ENCODE measurements at regions not wholly inside any gene's neighbourhood (a gene's known extent, or its start where the extent isn't known, plus 50 kb on each side); places are given as distances from the start of the nearest gene placed in this dataset.

DNA sequence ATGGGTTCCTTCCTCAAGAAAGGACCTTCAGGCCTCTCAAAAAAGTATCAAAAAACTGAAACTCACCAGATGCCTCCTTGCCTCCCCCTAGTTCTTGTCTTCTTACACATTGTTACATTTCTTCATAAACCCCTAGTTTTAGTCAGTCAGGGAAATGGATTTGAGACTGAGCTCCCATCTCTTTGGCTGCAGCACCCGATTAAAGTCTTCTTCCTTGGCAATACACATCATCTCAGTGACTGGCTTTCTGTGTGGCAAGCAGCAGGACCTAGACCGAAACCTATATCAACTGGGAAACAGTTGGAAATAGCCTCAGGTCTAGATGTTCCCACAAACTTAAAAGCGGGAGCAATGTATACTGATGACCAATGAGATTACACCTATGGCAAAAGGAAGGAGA, 512.2 kb upstream of the PKDCC start:
- peaks cover 5% of the 10 kb centered on the region for H3K27me3 Mint-ChIP-seq (ENCODE audit: low read depth)
- no peak overlapping the region for H3K4me3 Mint-ChIP-seq (ENCODE audit: unreplicated experiment)
- H3K27ac Mint-ChIP-seq (ENCODE audit: unreplicated experiment) = no peak overlapping the region
- TF ChIP-seq, protein P1, sequence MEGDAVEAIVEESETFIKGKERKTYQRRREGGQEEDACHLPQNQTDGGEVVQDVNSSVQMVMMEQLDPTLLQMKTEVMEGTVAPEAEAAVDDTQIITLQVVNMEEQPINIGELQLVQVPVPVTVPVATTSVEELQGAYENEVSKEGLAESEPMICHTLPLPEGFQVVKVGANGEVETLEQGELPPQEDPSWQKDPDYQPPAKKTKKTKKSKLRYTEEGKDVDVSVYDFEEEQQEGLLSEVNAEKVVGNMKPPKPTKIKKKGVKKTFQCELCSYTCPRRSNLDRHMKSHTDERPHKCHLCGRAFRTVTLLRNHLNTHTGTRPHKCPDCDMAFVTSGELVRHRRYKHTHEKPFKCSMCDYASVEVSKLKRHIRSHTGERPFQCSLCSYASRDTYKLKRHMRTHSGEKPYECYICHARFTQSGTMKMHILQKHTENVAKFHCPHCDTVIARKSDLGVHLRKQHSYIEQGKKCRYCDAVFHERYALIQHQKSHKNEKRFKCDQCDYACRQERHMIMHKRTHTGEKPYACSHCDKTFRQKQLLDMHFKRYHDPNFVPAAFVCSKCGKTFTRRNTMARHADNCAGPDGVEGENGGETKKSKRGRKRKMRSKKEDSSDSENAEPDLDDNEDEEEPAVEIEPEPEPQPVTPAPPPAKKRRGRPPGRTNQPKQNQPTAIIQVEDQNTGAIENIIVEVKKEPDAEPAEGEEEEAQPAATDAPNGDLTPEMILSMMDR (IDR thresholded peaks at IDR 0.05) = no peak
- no peak for DNase-seq (ENCODE audit: low spot score)
- H3K9me3 Mint-ChIP-seq (ENCODE audit: low read depth) = peaks cover 29% of the 10 kb centered on the region
- no peaks in the 10 kb centered on the region for H3K4me1 Mint-ChIP-seq (ENCODE audit: low read depth)
- H3K36me3 Mint-ChIP-seq (ENCODE audit: low read depth) = peaks cover 2% of the 10 kb centered on the region

DNA sequence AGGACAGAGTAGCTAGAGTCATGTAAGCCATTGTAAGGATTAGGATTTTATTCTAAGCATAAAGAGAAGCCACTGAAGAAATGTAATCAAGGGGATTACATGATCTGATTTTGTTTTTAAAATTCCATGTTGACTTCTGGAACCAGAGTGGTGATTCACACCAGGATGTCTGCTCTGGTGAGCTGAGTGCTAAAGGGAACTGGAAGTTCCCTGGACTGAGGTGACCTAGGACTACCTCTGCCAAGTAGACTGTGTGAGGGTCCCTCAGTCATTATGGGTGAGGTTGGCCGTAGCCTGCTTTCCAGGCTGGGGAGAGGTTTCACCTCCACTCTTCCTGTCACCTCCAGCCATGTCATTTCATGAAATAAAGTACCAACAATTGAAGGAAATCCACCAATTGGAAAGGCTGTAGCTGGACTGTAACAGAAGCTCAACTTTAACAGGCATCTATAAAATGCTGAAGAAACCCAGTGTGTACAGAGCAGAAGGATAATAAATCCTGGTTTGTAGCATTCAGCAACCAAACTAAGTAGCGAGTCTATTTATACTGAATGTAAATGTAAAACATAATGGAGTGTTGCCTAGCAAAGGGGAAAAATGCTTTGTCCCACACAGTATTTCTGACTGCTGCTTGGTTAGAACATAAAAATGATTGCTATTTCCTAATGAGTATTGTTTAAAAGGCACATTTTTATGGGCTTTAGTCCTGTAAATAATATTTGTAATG, 507.4 kb upstream of the PKDCC start:
- H3K4me1 Mint-ChIP-seq (ENCODE audit: low read depth) = no peaks in the 10 kb centered on the region
- no peak overlapping the region for H3K4me3 Mint-ChIP-seq (ENCODE audit: unreplicated experiment)
- H3K9me3 Mint-ChIP-seq (ENCODE audit: low read depth) = peaks cover 5% of the 10 kb centered on the region
- no peak for DNase-seq (ENCODE audit: low spot score)
- peaks cover 11% of the 10 kb centered on the region for H3K27me3 Mint-ChIP-seq (ENCODE audit: low read depth)
- no peak overlapping the region for H3K27ac Mint-ChIP-seq (ENCODE audit: unreplicated experiment)
- TF ChIP-seq, protein P1 (IDR thresholded peaks at IDR 0.05) = no peak
- peaks cover 2% of the 10 kb centered on the region for H3K36me3 Mint-ChIP-seq (ENCODE audit: low read depth)

DNA sequence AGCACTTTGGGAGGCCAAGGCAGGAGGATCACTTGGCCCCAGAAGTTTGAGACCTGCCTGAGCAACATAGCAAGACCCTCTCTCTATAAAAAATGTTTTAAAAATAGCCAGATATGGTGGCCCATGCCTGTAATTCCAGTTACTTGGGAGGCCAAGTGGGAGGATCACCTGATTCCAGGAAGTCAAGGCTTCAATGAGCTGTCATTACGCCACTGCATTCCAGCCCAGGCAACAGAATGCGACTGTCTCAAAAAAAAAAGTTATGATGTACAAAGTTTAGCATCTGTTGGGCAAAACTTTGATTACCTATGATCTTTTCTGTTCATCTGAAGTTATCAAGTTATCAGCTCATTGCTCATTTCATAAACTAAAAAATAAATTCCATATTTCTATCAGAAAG, 504.1 kb upstream of the PKDCC start:
- DNase-seq (ENCODE audit: low spot score) = no peak
- TF ChIP-seq, protein P1 (IDR thresholded peaks at IDR 0.05) = no peak
- Mint-ChIP-seq H3K9me3 (ENCODE audit: low read depth) (no peaks in the 10 kb centered on the region), H3K4me3 (ENCODE audit: unreplicated experiment) (no peak overlapping the region), H3K27ac (ENCODE audit: unreplicated experiment) (no peak overlapping the region), H3K4me1 (ENCODE audit: low read depth) (no peaks in the 10 kb centered on the region), H3K36me3 (ENCODE audit: low read depth) (no peaks in the 10 kb centered on the region), H3K27me3 (ENCODE audit: low read depth) (peaks cover 9% of the 10 kb centered on the region)

DNA sequence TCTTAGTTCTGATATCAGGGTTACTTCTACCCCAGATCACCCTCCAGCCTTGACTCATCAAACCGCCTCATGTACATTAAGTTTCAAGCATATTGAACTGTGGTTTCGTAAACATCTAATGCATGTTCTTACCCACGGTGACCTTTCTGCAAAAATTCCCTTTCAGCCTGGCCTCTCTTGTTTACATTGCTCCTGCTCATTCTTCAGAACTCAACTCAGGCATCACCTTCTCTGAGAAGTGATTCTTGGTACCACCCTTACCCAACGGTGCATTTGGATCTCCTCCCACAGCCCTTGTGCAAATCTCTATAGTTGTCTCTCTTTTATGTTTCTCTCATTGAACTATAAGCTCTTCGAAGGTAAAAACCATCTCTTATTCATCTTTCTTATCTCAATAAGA, 503.1 kb upstream of the PKDCC start:
- no peak overlapping the region for H3K27ac Mint-ChIP-seq (ENCODE audit: unreplicated experiment)
- H3K27me3 Mint-ChIP-seq (ENCODE audit: low read depth) = peaks cover 9% of the 10 kb centered on the region
- TF ChIP-seq, protein P1 (IDR thresholded peaks at IDR 0.05) = no peak
- no peaks in the 10 kb centered on the region for H3K4me1 Mint-ChIP-seq (ENCODE audit: low read depth)
- no peaks in the 10 kb centered on the region for H3K9me3 Mint-ChIP-seq (ENCODE audit: low read depth)
- no peak overlapping the region for H3K4me3 Mint-ChIP-seq (ENCODE audit: unreplicated experiment)
- H3K36me3 Mint-ChIP-seq (ENCODE audit: low read depth) = no peaks in the 10 kb centered on the region
- DNase-seq (ENCODE audit: low spot score) = no peak

DNA sequence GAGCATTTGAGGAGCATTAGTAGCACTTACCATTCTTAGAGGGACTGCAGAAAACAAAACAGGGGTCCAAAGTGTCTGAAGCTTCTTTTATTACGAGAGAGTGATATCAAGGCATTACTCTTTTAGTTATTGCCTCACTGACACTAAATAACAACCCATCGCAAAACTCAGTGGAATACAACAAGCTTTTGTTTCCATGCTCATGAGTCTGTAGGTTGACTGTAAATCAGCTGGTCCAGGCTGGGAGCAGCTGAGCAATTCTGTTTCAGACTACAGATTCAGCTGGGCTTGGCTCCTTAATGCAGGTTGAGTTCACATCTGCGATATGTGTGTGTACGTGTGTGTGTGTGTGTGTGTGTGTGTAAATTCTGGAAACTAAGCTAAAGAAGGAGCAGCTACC, 501.8 kb upstream of the PKDCC start:
- Mint-ChIP-seq H3K27ac (ENCODE audit: unreplicated experiment) (no peak overlapping the region), H3K36me3 (ENCODE audit: low read depth) (no peaks in the 10 kb centered on the region), H3K4me1 (ENCODE audit: low read depth) (no peaks in the 10 kb centered on the region), H3K27me3 (ENCODE audit: low read depth) (peaks cover 9% of the 10 kb centered on the region), H3K4me3 (ENCODE audit: unreplicated experiment) (no peak overlapping the region), H3K9me3 (ENCODE audit: low read depth) (no peaks in the 10 kb centered on the region)
- TF ChIP-seq, protein P1 (IDR thresholded peaks at IDR 0.05) = no peak
- no peak for DNase-seq (ENCODE audit: low spot score)

All from chondrocyte (in vitro differentiated cells).